Cardiac fibroblast (primary cell): ENCODE measurements at regions not wholly inside any gene's neighbourhood (a gene's known extent, or its start where the extent isn't known, plus 50 kb on each side); places are given as distances from the start of the nearest gene placed in this dataset.

Experiments
- DNase-seq, 2 donors: peaks; one replicate each; pipeline versions ENCODE4 v3.0.0 to v3.0.0-alpha.2; 2010; ENCODE audit warnings: low read depth in 2 of 2
- H3K4me3 ChIP-seq, 2 donors: replicated peaks in 1 of 2; 1 replicate in 1 of 2; 2 replicates in 1 of 2; pipeline ENCODE4 v1.5.1; 2011; ENCODE audit warnings: low read depth in 2 of 2, low read length in 2 of 2, mild to moderate bottlenecking in 2 of 2, moderate library complexity in 1 of 2
- CTCF ChIP-seq: IDR thresholded peaks from one replicate; pipeline ENCODE4 v1.5.1; 2011; ENCODE audit warnings: low read depth, mild to moderate bottlenecking, low read length, inconsistent platforms

- no peak overlapping the region for H3K4me3 ChIP-seq
- no peak for TF ChIP-seq CTCF
- peak in 1 of 2 donors; percentile 75 for DNase-seq
Measured at GRCh38 chr6:133833949-133834359, 55.0 kb upstream of the TCF21 start.

- no peak for TF ChIP-seq CTCF
- no peak for DNase-seq
Measured at GRCh38 chr6:133834472-133835170, 54.3 kb upstream of the TCF21 start.

GRCh38 chr6:133835901-133836300, 53.0 kb upstream of the TCF21 start:
- no peak for TF ChIP-seq CTCF
- DNase-seq, result peak; percentile 50 to 60
- no peak overlapping the region for H3K4me3 ChIP-seq

More at GRCh38 chr6:133834472-133835170, 54.3 kb upstream of the TCF21 start:
- no peak overlapping the region for H3K4me3 ChIP-seq

GRCh38 chr6:133837801-133838349, 51.0 kb upstream of the TCF21 start:
- peak; percentile 37 to 64 for DNase-seq
- TF ChIP-seq CTCF, result peak; percentile 73
- peak overlapping the region; percentile 27 to 48 for H3K4me3 ChIP-seq
